ENCODE measurements at regions not wholly inside any gene's neighbourhood (a gene's known extent, or its start where the extent isn't known, plus 50 kb on each side); places are given as distances from the start of the nearest gene placed in this dataset.

- Histone ChIP-seq H3K4me1 (ENCODE audit: insufficient read depth, low read length) (no peaks in the 10 kb centered on the region), H3K9me3 (ENCODE audit: control insufficient read depth in 1 of 2, insufficient read depth in 1 of 2, low read length in 2 of 2) (no peaks in the 10 kb centered on the region), H3K27ac (ENCODE audit: low read depth in 1 of 2, low read length in 2 of 2) (no peak overlapping the region), H3K4me3 (ENCODE audit: low read length) (no peak overlapping the region), H3K27me3 (ENCODE audit: control insufficient read depth in 1 of 2, insufficient read depth in 2 of 2, low read length in 2 of 2) (no peaks in the 10 kb centered on the region), H3K36me3 (ENCODE audit: insufficient read depth, low read length) (no peaks in the 10 kb centered on the region)
- no peak for DNase-seq
- no peak for ATAC-seq (ENCODE audit: poor library complexity)
- Mint-ChIP-seq H3K27ac (no peak overlapping the region), H3K27me3 (no peaks in the 10 kb centered on the region), H3K4me1 (ENCODE audit: low read depth) (no peaks in the 10 kb centered on the region), H3K4me3 (no peak overlapping the region), H3K9me3 (no peaks in the 10 kb centered on the region), H3K36me3 (ENCODE audit: low read depth) (no peaks in the 10 kb centered on the region)
- intact Hi-C loops (cut with DNase I, micrococcal nuclease) = no loop called here
- TF ChIP-seq CTCF (IDR thresholded peaks at IDR 0.05) = no peak
- CTCF ChIA-PET = no interaction called here
- POLR2A ChIA-PET = no interaction called here
Observed at GRCh38 chr4:34105311-34105710, 2139.0 kb downstream of the ARAP2 start.

- DNase-seq (no peak), ATAC-seq (ENCODE audit: poor library complexity) (no peak)
- H3K27me3 Mint-ChIP-seq = no peaks in the 10 kb centered on the region
- intact Hi-C loops (cut with DNase I, micrococcal nuclease) = no loop called here
- no peak for TF ChIP-seq CTCF (IDR thresholded peaks at IDR 0.05)
- peaks cover 2% of the 10 kb centered on the region for H3K9me3 Mint-ChIP-seq
- Histone ChIP-seq H3K27me3 (ENCODE audit: control insufficient read depth in 1 of 2, insufficient read depth in 2 of 2, low read length in 2 of 2) (no peaks in the 10 kb centered on the region), H3K4me1 (ENCODE audit: insufficient read depth, low read length) (no peaks in the 10 kb centered on the region), H3K9me3 (ENCODE audit: control insufficient read depth in 1 of 2, insufficient read depth in 1 of 2, low read length in 2 of 2) (peaks cover 6 to 9% of the 10 kb centered on the region in 2 experiments), H3K36me3 (ENCODE audit: insufficient read depth, low read length) (no peaks in the 10 kb centered on the region), H3K4me3 (ENCODE audit: low read length) (no peak overlapping the region), H3K27ac (ENCODE audit: low read depth in 1 of 2, low read length in 2 of 2) (no peak overlapping the region)
- POLR2A ChIA-PET = no interaction called here
- H3K4me3 Mint-ChIP-seq = no peak overlapping the region
- CTCF ChIA-PET = no interaction called here
- H3K27ac Mint-ChIP-seq = no peak overlapping the region
- H3K4me1 Mint-ChIP-seq (ENCODE audit: low read depth) = no peaks in the 10 kb centered on the region
- no peaks in the 10 kb centered on the region for H3K36me3 Mint-ChIP-seq (ENCODE audit: low read depth)
Observed at GRCh38 chr4:34108391-34108790, 2135.9 kb downstream of the ARAP2 start.

- H3K27ac Mint-ChIP-seq = no peak overlapping the region
- CTCF ChIA-PET = no interaction called here
Observed at GRCh38 chr4:34112573-34112972, 2131.7 kb downstream of the ARAP2 start.

More at GRCh38 chr4:34112573-34112972, 2131.7 kb downstream of the ARAP2 start:
- Histone ChIP-seq H3K36me3 (ENCODE audit: insufficient read depth, low read length) (no peaks in the 10 kb centered on the region), H3K27ac (ENCODE audit: low read depth in 1 of 2, low read length in 2 of 2) (no peak overlapping the region), H3K27me3 (ENCODE audit: control insufficient read depth in 1 of 2, insufficient read depth in 2 of 2, low read length in 2 of 2) (no peaks in the 10 kb centered on the region), H3K4me1 (ENCODE audit: insufficient read depth, low read length) (no peaks in the 10 kb centered on the region), H3K4me3 (ENCODE audit: low read length) (no peak overlapping the region), H3K9me3 (ENCODE audit: control insufficient read depth in 1 of 2, insufficient read depth in 1 of 2, low read length in 2 of 2) (peaks cover 6 to 9% of the 10 kb centered on the region in 2 experiments)
- Mint-ChIP-seq H3K4me1 (ENCODE audit: low read depth) (no peaks in the 10 kb centered on the region), H3K9me3 (peaks cover 2% of the 10 kb centered on the region), H3K27me3 (no peaks in the 10 kb centered on the region), H3K36me3 (ENCODE audit: low read depth) (no peaks in the 10 kb centered on the region), H3K4me3 (no peak overlapping the region)
- POLR2A ChIA-PET = no interaction called here
- DNase-seq = no peak
- no peak for ATAC-seq (ENCODE audit: poor library complexity)
- intact Hi-C loops (cut with DNase I, micrococcal nuclease) = no loop called here
- TF ChIP-seq CTCF (IDR thresholded peaks at IDR 0.05) = no peak
